Astrocyte of the spinal cord (primary cell): ENCODE measurements at regions not wholly inside any gene's neighbourhood (a gene's known extent, or its start where the extent isn't known, plus 50 kb on each side); places are given as distances from the start of the nearest gene placed in this dataset.
A peak's percentile ranks its signal among the peaks of the same experiment; 100 is the strongest.

Experiments
- DNase-seq: peaks from one replicate; pipeline ENCODE4 v3.0.0; 2011; ENCODE audit warnings: low read depth, low spot score
- H3K4me3 ChIP-seq: 2 replicates; pipeline ENCODE4 v1.5.1; 2011; ENCODE audit warnings: low read depth, mild to moderate bottlenecking, low read length, moderate library complexity
- in situ Hi-C: cut with HindIII; loops from 2 replicates; pipeline ENCODE4 v1.10.0; 2017; ENCODE audit warnings: low sequenced_read_pairs
- TF ChIP-seq, protein P1 (sequence below): IDR thresholded peaks from 2 replicates; pipeline ENCODE4 v1.5.1; 2012; ENCODE audit warnings: low read depth, mild to moderate bottlenecking, low read length, inconsistent platforms

GRCh38 chr18:68542846-68543245, 172.1 kb downstream of the TMX3 start:
- TF ChIP-seq, protein P1, sequence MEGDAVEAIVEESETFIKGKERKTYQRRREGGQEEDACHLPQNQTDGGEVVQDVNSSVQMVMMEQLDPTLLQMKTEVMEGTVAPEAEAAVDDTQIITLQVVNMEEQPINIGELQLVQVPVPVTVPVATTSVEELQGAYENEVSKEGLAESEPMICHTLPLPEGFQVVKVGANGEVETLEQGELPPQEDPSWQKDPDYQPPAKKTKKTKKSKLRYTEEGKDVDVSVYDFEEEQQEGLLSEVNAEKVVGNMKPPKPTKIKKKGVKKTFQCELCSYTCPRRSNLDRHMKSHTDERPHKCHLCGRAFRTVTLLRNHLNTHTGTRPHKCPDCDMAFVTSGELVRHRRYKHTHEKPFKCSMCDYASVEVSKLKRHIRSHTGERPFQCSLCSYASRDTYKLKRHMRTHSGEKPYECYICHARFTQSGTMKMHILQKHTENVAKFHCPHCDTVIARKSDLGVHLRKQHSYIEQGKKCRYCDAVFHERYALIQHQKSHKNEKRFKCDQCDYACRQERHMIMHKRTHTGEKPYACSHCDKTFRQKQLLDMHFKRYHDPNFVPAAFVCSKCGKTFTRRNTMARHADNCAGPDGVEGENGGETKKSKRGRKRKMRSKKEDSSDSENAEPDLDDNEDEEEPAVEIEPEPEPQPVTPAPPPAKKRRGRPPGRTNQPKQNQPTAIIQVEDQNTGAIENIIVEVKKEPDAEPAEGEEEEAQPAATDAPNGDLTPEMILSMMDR, result no peak
- H3K4me3 ChIP-seq, result no peak overlapping the region
- no peak for DNase-seq
- in situ Hi-C loops, result no loop called here

DNA sequence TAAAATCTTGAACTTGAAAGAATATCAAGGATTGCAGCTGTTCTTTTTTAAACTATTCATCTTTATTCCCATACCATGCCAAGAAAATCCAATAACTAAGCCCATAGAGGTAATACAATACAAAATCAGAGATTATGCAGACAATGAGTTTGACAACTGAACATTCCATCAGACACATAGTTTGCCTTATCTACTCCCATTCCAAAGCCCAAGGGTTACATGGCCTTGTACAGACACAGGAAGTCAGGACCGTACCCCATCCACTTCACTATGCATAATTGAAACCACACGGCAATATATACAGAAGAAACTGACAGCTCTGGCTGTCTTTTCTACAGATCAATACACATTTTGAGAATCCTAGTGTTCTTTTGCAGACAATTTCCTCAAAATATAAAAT, 181.3 kb downstream of the TMX3 start:
- TF ChIP-seq, protein P1, result no peak
- no peak for DNase-seq
- in situ Hi-C loops, result no loop called here
- no peak overlapping the region for H3K4me3 ChIP-seq

DNA sequence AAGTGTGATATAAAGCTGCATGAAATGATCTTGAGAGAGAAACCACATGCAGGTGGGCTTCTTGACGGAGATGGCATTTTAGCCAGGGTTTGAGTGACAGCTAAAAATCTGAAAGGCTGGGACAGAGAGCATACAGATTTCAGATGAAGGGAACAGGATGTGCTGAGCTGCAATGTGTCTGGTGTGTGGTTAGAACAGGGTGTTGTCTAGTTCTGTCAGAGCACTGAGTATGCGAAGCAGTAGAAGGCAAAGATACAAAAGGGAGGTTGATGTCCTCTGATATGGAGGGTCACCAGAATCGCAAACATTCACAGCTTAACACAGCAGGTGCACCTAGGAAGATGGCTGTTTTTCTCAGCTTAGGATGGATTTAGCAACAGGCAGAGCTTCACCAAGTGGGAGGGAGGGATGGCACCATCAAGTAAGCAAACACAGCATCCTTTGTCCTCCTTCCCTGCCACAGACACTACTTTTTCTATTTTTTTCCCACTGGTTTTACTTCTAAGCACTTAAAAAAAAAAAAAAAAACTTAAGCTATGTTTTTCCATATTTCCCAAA, 182.5 kb downstream of the TMX3 start:
- DNase-seq, result no peak
- H3K4me3 ChIP-seq, result no peak overlapping the region
- in situ Hi-C loops, result no loop called here
- TF ChIP-seq, protein P1, result no peak

GRCh38 chr18:68525091-68525490, 189.8 kb downstream of the TMX3 start:
- in situ Hi-C loops, result no loop called here
- H3K4me3 ChIP-seq, result no peak overlapping the region
- DNase-seq, result no peak
- TF ChIP-seq, protein P1, result no peak

GRCh38 chr18:68520406-68521075, 194.4 kb downstream of the TMX3 start:
- TF ChIP-seq, protein P1, result no peak
- DNase-seq, result peak; percentile 75
- in situ Hi-C loops, result no loop called here

DNA sequence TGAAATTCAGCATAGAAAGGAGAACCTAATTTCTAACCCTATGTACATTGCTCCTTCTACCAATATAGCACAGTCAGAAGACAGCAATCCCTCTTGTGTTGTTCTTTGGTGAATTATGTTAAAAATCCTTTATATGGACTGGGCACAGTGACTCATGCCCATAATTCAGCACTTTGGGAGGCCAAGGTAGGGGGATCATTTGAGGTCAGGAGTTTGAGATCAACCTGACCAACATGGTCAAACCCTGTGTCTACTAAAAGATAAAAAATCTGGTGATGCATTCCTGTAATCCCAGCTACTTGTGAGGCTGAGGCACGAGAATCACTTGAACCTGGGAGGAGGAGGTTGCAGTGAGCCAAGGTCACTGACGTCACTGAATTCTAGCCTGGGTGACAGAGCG, 195.6 kb downstream of the TMX3 start:
- H3K4me3 ChIP-seq, result no peak overlapping the region
- peak; percentile 9 for DNase-seq
- in situ Hi-C loops, result no loop called here
- TF ChIP-seq, protein P1, result no peak

More at GRCh38 chr18:68520406-68521075, 194.4 kb downstream of the TMX3 start:
- H3K4me3 ChIP-seq, result no peak overlapping the region
